ENCODE measurements at regions not wholly inside any gene's neighbourhood (a gene's known extent, or its start where the extent isn't known, plus 50 kb on each side); places are given as distances from the start of the nearest gene placed in this dataset.

- WGBS: 86% methylated on average over 1 of the region's 1 CpG
- Histone ChIP-seq H3K36me3 (no peaks in the 10 kb centered on the region), H3K27ac (replicated peaks in 1 of 4) (no peak overlapping the region), H3K9me3 (no peaks in the 10 kb centered on the region), H3K4me3 (no peak overlapping the region), H3K4me1 (no peaks in the 10 kb centered on the region), H3K27me3 (no peaks in the 10 kb centered on the region)
- TF ChIP-seq EP300 (IDR thresholded peaks at IDR 0.05) (no peak), POLR2A (IDR thresholded peaks at IDR 0.05; ENCODE audit: low read depth) (no peak), POLR2AphosphoS5 (IDR thresholded peaks at IDR 0.05) (no peak)
- TF ChIP-seq, protein P1, sequence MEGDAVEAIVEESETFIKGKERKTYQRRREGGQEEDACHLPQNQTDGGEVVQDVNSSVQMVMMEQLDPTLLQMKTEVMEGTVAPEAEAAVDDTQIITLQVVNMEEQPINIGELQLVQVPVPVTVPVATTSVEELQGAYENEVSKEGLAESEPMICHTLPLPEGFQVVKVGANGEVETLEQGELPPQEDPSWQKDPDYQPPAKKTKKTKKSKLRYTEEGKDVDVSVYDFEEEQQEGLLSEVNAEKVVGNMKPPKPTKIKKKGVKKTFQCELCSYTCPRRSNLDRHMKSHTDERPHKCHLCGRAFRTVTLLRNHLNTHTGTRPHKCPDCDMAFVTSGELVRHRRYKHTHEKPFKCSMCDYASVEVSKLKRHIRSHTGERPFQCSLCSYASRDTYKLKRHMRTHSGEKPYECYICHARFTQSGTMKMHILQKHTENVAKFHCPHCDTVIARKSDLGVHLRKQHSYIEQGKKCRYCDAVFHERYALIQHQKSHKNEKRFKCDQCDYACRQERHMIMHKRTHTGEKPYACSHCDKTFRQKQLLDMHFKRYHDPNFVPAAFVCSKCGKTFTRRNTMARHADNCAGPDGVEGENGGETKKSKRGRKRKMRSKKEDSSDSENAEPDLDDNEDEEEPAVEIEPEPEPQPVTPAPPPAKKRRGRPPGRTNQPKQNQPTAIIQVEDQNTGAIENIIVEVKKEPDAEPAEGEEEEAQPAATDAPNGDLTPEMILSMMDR (IDR thresholded peaks at IDR 0.05): no peak
- no peak for DNase-seq (ENCODE audit: extremely low spot score)
- intact Hi-C loops (cut with DNase I): no loop called here
Observed at GRCh38 chr7:52620849-52621248, 414.6 kb upstream of the POM121L12 start.

DNA sequence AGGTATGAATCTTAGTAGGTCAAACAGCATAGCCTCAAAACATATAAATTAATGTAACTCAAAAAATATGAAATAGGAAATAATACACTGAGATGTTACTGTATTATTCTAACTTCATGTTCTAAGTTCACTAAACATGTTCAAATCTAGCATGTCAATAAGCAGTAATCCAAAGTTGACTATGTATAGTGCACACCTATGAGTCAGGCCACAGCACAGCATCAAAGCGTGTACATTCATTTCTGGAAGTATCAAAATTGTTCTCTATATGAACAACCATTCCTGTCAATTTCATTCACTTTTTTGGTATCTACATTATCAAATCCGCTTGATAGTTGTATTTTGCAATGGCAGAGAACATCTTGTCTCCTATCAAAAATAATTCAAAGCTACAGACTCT lies 418.9 kb upstream of the POM121L12 start:
- H3K4me3 ChIP-seq: no peak overlapping the region
- no peaks in the 10 kb centered on the region for H3K36me3 ChIP-seq
- no peak for TF ChIP-seq POLR2A (IDR thresholded peaks at IDR 0.05; ENCODE audit: low read depth)
- TF ChIP-seq POLR2AphosphoS5 (IDR thresholded peaks at IDR 0.05): no peak
- TF ChIP-seq EP300 (IDR thresholded peaks at IDR 0.05): no peak
- TF ChIP-seq, protein P1 (IDR thresholded peaks at IDR 0.05): no peak
- no peak for DNase-seq (ENCODE audit: extremely low spot score)
- H3K4me1 ChIP-seq: no peaks in the 10 kb centered on the region
- H3K27ac ChIP-seq (replicated peaks in 1 of 4): no peak overlapping the region
- H3K27me3 ChIP-seq: no peaks in the 10 kb centered on the region
- WGBS: 93% methylated on average over 2 of the region's 2 CpGs
- H3K9me3 ChIP-seq: no peaks in the 10 kb centered on the region
- intact Hi-C loops (cut with DNase I): no loop called here

DNA sequence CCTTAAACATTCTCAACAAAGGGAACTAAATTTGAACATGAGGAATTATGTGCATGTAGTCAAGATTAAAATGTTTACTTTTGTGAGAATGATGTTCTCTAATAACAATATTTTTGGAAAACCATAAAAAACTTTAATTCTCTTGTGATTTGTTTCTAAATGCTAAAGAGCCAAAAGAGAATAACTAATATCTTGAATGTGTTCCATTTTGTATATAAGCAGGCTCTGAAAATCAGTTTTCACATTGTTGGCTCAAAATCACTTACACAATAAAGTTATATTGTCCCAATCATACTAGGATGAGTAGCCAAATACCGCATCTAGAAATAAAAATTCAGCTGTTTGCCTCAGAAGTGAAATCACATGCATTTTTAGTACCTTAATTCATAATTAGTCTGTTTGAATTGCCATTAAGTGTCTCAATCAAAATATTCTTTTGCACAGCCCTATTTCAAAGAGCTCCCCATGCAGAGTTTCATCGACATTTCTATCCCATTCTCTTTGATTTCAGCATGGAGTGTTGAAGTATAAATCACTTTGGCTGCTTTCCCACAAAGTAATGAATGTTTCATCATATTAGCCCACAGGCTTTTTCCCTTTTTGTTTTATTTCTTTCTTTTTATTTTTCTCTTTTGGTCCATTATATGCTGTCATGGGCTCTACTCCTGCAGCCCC lies 420.3 kb upstream of the POM121L12 start:
- Histone ChIP-seq H3K9me3 (no peaks in the 10 kb centered on the region), H3K4me1 (no peaks in the 10 kb centered on the region), H3K27me3 (no peaks in the 10 kb centered on the region), H3K4me3 (no peak overlapping the region), H3K27ac (replicated peaks in 1 of 4) (no peak overlapping the region), H3K36me3 (no peaks in the 10 kb centered on the region)
- TF ChIP-seq EP300 (IDR thresholded peaks at IDR 0.05) (no peak), POLR2AphosphoS5 (IDR thresholded peaks at IDR 0.05) (no peak), POLR2A (IDR thresholded peaks at IDR 0.05; ENCODE audit: low read depth) (no peak)
- TF ChIP-seq, protein P1 (IDR thresholded peaks at IDR 0.05): no peak
- WGBS: 73% methylated on average over 2 of the region's 2 CpGs
- intact Hi-C loops (cut with DNase I): no loop called here
- no peak for DNase-seq (ENCODE audit: extremely low spot score)

DNA sequence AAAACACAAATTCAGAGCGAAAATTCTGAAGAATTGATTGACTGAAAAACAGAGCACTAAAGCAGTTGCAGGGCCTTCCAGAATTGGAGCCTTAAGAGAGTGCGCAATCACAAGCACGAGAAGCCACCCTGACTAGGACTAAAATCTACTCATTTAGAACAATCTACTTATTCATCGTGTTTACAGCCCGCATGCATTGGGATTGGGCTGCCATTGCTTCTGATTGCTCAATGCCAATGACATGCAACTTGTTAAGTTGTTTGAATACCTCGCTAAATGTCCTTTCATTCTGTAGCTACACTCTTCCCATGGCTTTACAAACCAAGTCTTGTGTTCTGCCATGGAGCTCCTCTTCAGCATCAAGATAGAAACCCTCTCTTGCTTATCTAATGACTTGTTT lies 425.9 kb upstream of the POM121L12 start:
- TF ChIP-seq, protein P1 (IDR thresholded peaks at IDR 0.05): no peak
- TF ChIP-seq EP300 (IDR thresholded peaks at IDR 0.05) (no peak), POLR2A (IDR thresholded peaks at IDR 0.05; ENCODE audit: low read depth) (no peak), POLR2AphosphoS5 (IDR thresholded peaks at IDR 0.05) (no peak)
- WGBS: 94% methylated on average over 6 of the region's 6 CpGs

GRCh38 chr7:52592698-52593097 lies 442.7 kb upstream of the POM121L12 start:
- Histone ChIP-seq H3K27ac (replicated peaks in 1 of 4) (no peak overlapping the region), H3K36me3 (no peaks in the 10 kb centered on the region), H3K27me3 (no peaks in the 10 kb centered on the region), H3K4me1 (no peaks in the 10 kb centered on the region), H3K4me3 (no peak overlapping the region), H3K9me3 (no peaks in the 10 kb centered on the region)
- TF ChIP-seq POLR2A (IDR thresholded peaks at IDR 0.05; ENCODE audit: low read depth): no peak
- TF ChIP-seq, protein P1 (IDR thresholded peaks at IDR 0.05): no peak
- no peak for TF ChIP-seq EP300 (IDR thresholded peaks at IDR 0.05)
- TF ChIP-seq POLR2AphosphoS5 (IDR thresholded peaks at IDR 0.05): no peak
- DNase-seq (ENCODE audit: extremely low spot score): no peak
- intact Hi-C loops (cut with DNase I): no loop called here
- WGBS: 67% methylated on average over 3 of the region's 3 CpGs

More for the DNA sequence above, 425.9 kb upstream of the POM121L12 start:
- Histone ChIP-seq H3K4me1 (no peaks in the 10 kb centered on the region), H3K27me3 (no peaks in the 10 kb centered on the region), H3K36me3 (no peaks in the 10 kb centered on the region), H3K9me3 (no peaks in the 10 kb centered on the region), H3K27ac (replicated peaks in 1 of 4) (no peak overlapping the region), H3K4me3 (no peak overlapping the region)
- no peak for DNase-seq (ENCODE audit: extremely low spot score)
- intact Hi-C loops (cut with DNase I): no loop called here
